HCT116 (cell line): ENCODE measurements at regions not wholly inside any gene's neighbourhood (a gene's known extent, or its start where the extent isn't known, plus 50 kb on each side); places are given as distances from the start of the nearest gene placed in this dataset.

Experiments used
- ATAC-seq: fragments of 200-7000 bp; cut with Tn5 transposase; 2 replicates; pipeline ENCODE4 v1.9.1; 2020; ENCODE audit warnings: mild to moderate bottlenecking, moderate library complexity
- BruUV-seq: library from RNA; stranded (reverse); fragments of 400-500 nt; replicated peaks from 2 replicates; lab custom pipeline; 2021; lab: Mats Ljungman, UMichigan
- CTCF ChIA-PET: fragments of 300-600 bp; sonication (Branson Sonifier 250); formaldehyde crosslinking; loops from one replicate; lab custom pipeline; 2021; ENCODE audit warnings: antibody characterized with exemption; lab: Charles Lee
- POLR2A ChIA-PET: fragments of 300-600, 350-600 bp; sonication (Branson Sonifier 250); formaldehyde crosslinking; loops from one replicate; lab custom pipeline; 2021; ENCODE audit warnings: antibody characterized with exemption; lab: Charles Lee
- RAD21 ChIA-PET, 2 experiments: fragments of 300-600 bp; sonication (Branson Sonifier 250); formaldehyde crosslinking; loops; one replicate each; lab custom pipeline; 2023; ENCODE audit warnings: low total read pairs in 2 of 2; ENCODE audit not compliant: uncharacterized antibody in 2 of 2, unreplicated experiment in 2 of 2, low non-redundant PET in 1 of 2; lab: Charles Lee
- DNase-seq: peaks from one replicate; pipeline ENCODE4 v3.0.0-alpha.2; 2010; ENCODE audit warnings: low read depth, low spot score
- H2AFZ ChIP-seq: fragments of 200-600 bp; shearing (Covaris generic), sonication (generic); 2 replicates; pipeline ENCODE4 v1.6.1; 2017; ENCODE audit warnings: low read depth, mixed run types, mixed read lengths, antibody characterized with exemption, low read length; ENCODE audit not compliant: poor library complexity, severe bottlenecking
- H3K27ac ChIP-seq: 2 replicates; pipeline ENCODE4 v1.5.1; 2012; ENCODE audit warnings: low read depth, low read length
- H3K27me3 ChIP-seq: fragments of 200-600 bp; sonication (generic); 2 replicates; pipeline ENCODE4 v1.6.1; 2016; ENCODE audit warnings: mixed run types, low read length, mixed read lengths; ENCODE audit not compliant: insufficient read depth
- H3K36me3 ChIP-seq, 2 experiments: fragments of 200-500 bp in 1 of 2; fragments of 200-600 bp in 1 of 2; sonication (Bioruptor generic) in 1 of 2; sonication (generic) in 1 of 2; 2 replicates each; pipeline versions ENCODE4 v1.5.1 to v1.6.1; 2014 to 2016; ENCODE audit warnings: low read length in 2 of 2, inconsistent platforms in 1 of 2, mixed read lengths in 1 of 2, mixed run types in 1 of 2; ENCODE audit not compliant: insufficient read depth in 2 of 2, control insufficient read depth in 1 of 2
- H3K4me1 ChIP-seq, 2 experiments: fragments of 200-600 bp in 1 of 2; sonication (generic) in 1 of 2; 2 replicates each; pipeline versions ENCODE4 v1.5.1 to v1.6.1; 2012 to 2017; ENCODE audit warnings: low read length in 2 of 2, inconsistent platforms in 1 of 2, mild to moderate bottlenecking in 1 of 2, mixed read lengths in 1 of 2, mixed run types in 1 of 2, moderate library complexity in 1 of 2; ENCODE audit not compliant: insufficient read depth in 2 of 2, control insufficient read depth in 1 of 2
- H3K4me2 ChIP-seq: fragments of 200-600 bp; sonication (generic); 2 replicates; pipeline ENCODE4 v1.6.1; 2017; ENCODE audit warnings: mixed run types, low read length, mixed read lengths
- H3K4me3 ChIP-seq, 2 experiments: fragments of 200-600 bp in 1 of 2; sonication (generic) in 1 of 2; replicated peaks in 1 of 2; 2 replicates each; pipeline ENCODE4 v1.5.1; 2011 to 2016; ENCODE audit warnings: low read length in 2 of 2, control low read depth in 1 of 2, low read depth in 1 of 2, mild to moderate bottlenecking in 1 of 2, mixed read lengths in 1 of 2, mixed run types in 1 of 2
- H3K79me2 ChIP-seq: fragments of 200-600 bp; sonication (generic); 2 replicates; pipeline ENCODE4 v1.6.1; 2017; ENCODE audit warnings: mild to moderate bottlenecking, mixed run types, low read length, moderate library complexity, mixed read lengths; ENCODE audit not compliant: insufficient read depth
- H3K9ac ChIP-seq: fragments of 200-600 bp; sonication (generic); 2 replicates; pipeline ENCODE4 v1.6.1; 2016; ENCODE audit warnings: low read length, mixed read lengths
- H3K9me2 ChIP-seq: fragments of 200-600 bp; sonication (generic), shearing (Covaris generic); 2 replicates; pipeline ENCODE4 v1.6.1; 2017; ENCODE audit warnings: mixed run types, mild to moderate bottlenecking, moderate library complexity; ENCODE audit not compliant: insufficient read depth
- H3K9me3 ChIP-seq, 2 experiments: fragments of 200-500 bp in 1 of 2; fragments of 200-600 bp in 1 of 2; sonication (Bioruptor generic) in 1 of 2; sonication (generic) in 1 of 2; 2 replicates each; pipeline ENCODE4 v1.6.1; 2014 to 2017; ENCODE audit warnings: low read length in 2 of 2, mixed read lengths in 2 of 2, inconsistent platforms in 1 of 2, low read depth in 1 of 2, mild to moderate bottlenecking in 1 of 2, mixed run types in 1 of 2, moderate library complexity in 1 of 2; ENCODE audit not compliant: control insufficient read depth in 1 of 2, insufficient read depth in 1 of 2
- H4K20me1 ChIP-seq: fragments of 200-600 bp; sonication (generic), shearing (Covaris generic); 2 replicates; pipeline ENCODE4 v1.6.1; 2017; ENCODE audit warnings: mixed run types, mild to moderate bottlenecking, moderate library complexity; ENCODE audit not compliant: insufficient read depth
- CBX3 ChIP-seq: IDR thresholded peaks from 2 replicates; pipeline ENCODE4 v1.6.1; 2012; ENCODE audit warnings: low read depth
- CEBPB ChIP-seq: IDR thresholded peaks from 2 replicates; pipeline ENCODE4 v1.6.1; 2012; ENCODE audit warnings: low read depth
- CTCF ChIP-seq, 3 experiments: fragments of 200-600 bp in 1 of 3; sonication (generic) in 1 of 3; IDR thresholded peaks in 2 of 3; conservative IDR thresholded peaks in 1 of 3; 2 replicates each; pipeline ENCODE4 v1.5.1; 2012 to 2017; ENCODE audit warnings: low read depth in 2 of 3, low read length in 2 of 3, antibody characterized with exemption in 1 of 3, borderline replicate concordance in 1 of 3, control low read depth in 1 of 3, mild to moderate bottlenecking in 1 of 3, mixed read lengths in 1 of 3, mixed run types in 1 of 3, moderate library complexity in 1 of 3; ENCODE audit not compliant: insufficient read depth in 1 of 3
- ELF1 ChIP-seq: IDR thresholded peaks from 2 replicates; pipeline ENCODE4 v1.6.1; 2012; ENCODE audit warnings: low read depth, borderline replicate concordance
- EZH2 ChIP-seq: fragments of 200-600 bp; sonication (generic); IDR thresholded peaks from 2 replicates; pipeline ENCODE4 v1.6.1; 2017; ENCODE audit warnings: antibody characterized with exemption, mixed run types
- EZH2phosphoT487 ChIP-seq: fragments of 200-600 bp; IDR thresholded peaks from 2 replicates; pipeline ENCODE4 v1.6.1; 2018; ENCODE audit warnings: antibody characterized with exemption, borderline replicate concordance
- JUND ChIP-seq: IDR thresholded peaks from 2 replicates; pipeline ENCODE4 v1.6.1; 2012
- POLR2A ChIP-seq: IDR thresholded peaks from 2 replicates; pipeline ENCODE4 v1.7.0; 2011; ENCODE audit warnings: borderline replicate concordance; ENCODE audit not compliant: insufficient read depth, insufficient read length; ENCODE audit errors: extremely low read depth
- RAD21 ChIP-seq: IDR thresholded peaks from 2 replicates; pipeline ENCODE4 v1.6.1; 2012; ENCODE audit warnings: low read depth, mild to moderate bottlenecking
- SIN3A ChIP-seq: IDR thresholded peaks from 2 replicates; pipeline ENCODE4 v1.6.1; 2012; ENCODE audit warnings: low read depth
- SP1 ChIP-seq: IDR thresholded peaks from 2 replicates; pipeline ENCODE4 v1.6.1; 2012; ENCODE audit warnings: low read depth
- SRF ChIP-seq: IDR thresholded peaks from 2 replicates; pipeline ENCODE4 v1.6.1; 2012; ENCODE audit warnings: low read depth
- YY1 ChIP-seq: IDR thresholded peaks from 2 replicates; pipeline ENCODE4 v1.6.1; 2011; ENCODE audit warnings: low read length, low read depth, moderate library complexity, mild to moderate bottlenecking; ENCODE audit not compliant: insufficient replicate concordance; ENCODE audit errors: extremely low read depth
- ZNF274 ChIP-seq: fragments of 200-500 bp; sonication (Bioruptor generic); IDR thresholded peaks from 2 replicates; pipeline ENCODE4 v1.6.1; 2014; ENCODE audit warnings: mild to moderate bottlenecking, low read depth, low read length, inconsistent platforms
- intact Hi-C: fragments of 100-400 bp; cut with micrococcal nuclease; formaldehyde crosslinking; loops from 2 replicates; pipeline ENCODE4 v1.10.0; 2022
- TF ChIP-seq, protein P1 (sequence below): IDR thresholded peaks from 2 replicates; pipeline ENCODE4 v1.6.1; 2011; ENCODE audit warnings: mild to moderate bottlenecking, low read length, moderate library complexity; ENCODE audit not compliant: insufficient replicate concordance; ENCODE audit errors: extremely low read depth
- TF ChIP-seq, protein P2 (sequence below): IDR thresholded peaks from 2 replicates; pipeline ENCODE4 v1.6.1; 2012; ENCODE audit warnings: low read depth
- TF ChIP-seq, protein P3 (sequence below): IDR thresholded peaks from 2 replicates; pipeline ENCODE4 v1.6.1; 2012

- Histone ChIP-seq H3K27ac (no peak overlapping the region), H3K4me3 (no peak overlapping the region), H3K9ac (no peak overlapping the region), H3K27me3 (no peaks in the 10 kb centered on the region), H3K79me2 (no peaks in the 10 kb centered on the region), H3K4me1 (no peaks in the 10 kb centered on the region), H3K36me3 (no peaks in the 10 kb centered on the region), H3K9me2 (no peaks in the 10 kb centered on the region), H3K9me3 (no peaks in the 10 kb centered on the region), H3K4me2 (no peak overlapping the region), H4K20me1 (no peaks in the 10 kb centered on the region), H2AFZ (no peak overlapping the region)
- DNase-seq (no peak), ATAC-seq (no peak)
- BruUV-seq, result no TSS peak
- ChIA-PET RAD21 (no interaction called here), POLR2A (no interaction called here), CTCF (no interaction called here)
- TF ChIP-seq ZNF274 (no peak), SIN3A (no peak), SP1 (no peak), CTCF (IDR thresholded peaks at IDR 0.05 in 2 of 3, conservative IDR thresholded peaks at IDR 0.05 in 1 of 3; ENCODE audit: borderline replicate concordance in 1 of 3, insufficient read depth in 1 of 3, low read depth in 2 of 3, low read length in 2 of 3) (no peak), EZH2 (no peak), POLR2A (no peak), ELF1 (no peak), CEBPB (no peak), SRF (no peak), JUND (no peak), EZH2phosphoT487 (no peak), RAD21 (no peak), YY1 (no peak), CBX3 (no peak)
- TF ChIP-seq, protein P1, sequence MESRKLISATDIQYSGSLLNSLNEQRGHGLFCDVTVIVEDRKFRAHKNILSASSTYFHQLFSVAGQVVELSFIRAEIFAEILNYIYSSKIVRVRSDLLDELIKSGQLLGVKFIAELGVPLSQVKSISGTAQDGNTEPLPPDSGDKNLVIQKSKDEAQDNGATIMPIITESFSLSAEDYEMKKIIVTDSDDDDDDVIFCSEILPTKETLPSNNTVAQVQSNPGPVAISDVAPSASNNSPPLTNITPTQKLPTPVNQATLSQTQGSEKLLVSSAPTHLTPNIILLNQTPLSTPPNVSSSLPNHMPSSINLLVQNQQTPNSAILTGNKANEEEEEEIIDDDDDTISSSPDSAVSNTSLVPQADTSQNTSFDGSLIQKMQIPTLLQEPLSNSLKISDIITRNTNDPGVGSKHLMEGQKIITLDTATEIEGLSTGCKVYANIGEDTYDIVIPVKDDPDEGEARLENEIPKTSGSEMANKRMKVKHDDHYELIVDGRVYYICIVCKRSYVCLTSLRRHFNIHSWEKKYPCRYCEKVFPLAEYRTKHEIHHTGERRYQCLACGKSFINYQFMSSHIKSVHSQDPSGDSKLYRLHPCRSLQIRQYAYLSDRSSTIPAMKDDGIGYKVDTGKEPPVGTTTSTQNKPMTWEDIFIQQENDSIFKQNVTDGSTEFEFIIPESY, result no peak
- TF ChIP-seq, protein P2, sequence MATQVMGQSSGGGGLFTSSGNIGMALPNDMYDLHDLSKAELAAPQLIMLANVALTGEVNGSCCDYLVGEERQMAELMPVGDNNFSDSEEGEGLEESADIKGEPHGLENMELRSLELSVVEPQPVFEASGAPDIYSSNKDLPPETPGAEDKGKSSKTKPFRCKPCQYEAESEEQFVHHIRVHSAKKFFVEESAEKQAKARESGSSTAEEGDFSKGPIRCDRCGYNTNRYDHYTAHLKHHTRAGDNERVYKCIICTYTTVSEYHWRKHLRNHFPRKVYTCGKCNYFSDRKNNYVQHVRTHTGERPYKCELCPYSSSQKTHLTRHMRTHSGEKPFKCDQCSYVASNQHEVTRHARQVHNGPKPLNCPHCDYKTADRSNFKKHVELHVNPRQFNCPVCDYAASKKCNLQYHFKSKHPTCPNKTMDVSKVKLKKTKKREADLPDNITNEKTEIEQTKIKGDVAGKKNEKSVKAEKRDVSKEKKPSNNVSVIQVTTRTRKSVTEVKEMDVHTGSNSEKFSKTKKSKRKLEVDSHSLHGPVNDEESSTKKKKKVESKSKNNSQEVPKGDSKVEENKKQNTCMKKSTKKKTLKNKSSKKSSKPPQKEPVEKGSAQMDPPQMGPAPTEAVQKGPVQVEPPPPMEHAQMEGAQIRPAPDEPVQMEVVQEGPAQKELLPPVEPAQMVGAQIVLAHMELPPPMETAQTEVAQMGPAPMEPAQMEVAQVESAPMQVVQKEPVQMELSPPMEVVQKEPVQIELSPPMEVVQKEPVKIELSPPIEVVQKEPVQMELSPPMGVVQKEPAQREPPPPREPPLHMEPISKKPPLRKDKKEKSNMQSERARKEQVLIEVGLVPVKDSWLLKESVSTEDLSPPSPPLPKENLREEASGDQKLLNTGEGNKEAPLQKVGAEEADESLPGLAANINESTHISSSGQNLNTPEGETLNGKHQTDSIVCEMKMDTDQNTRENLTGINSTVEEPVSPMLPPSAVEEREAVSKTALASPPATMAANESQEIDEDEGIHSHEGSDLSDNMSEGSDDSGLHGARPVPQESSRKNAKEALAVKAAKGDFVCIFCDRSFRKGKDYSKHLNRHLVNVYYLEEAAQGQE, result no peak
- TF ChIP-seq, protein P3, sequence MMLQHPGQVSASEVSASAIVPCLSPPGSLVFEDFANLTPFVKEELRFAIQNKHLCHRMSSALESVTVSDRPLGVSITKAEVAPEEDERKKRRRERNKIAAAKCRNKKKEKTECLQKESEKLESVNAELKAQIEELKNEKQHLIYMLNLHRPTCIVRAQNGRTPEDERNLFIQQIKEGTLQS, result no peak
- intact Hi-C loops, result no loop called here
Measured at GRCh38 chr7:113247198-113247597, 128.8 kb upstream of the SMIM30 start.
